ENCODE measurements at regions not wholly inside any gene's neighbourhood (a gene's known extent, or its start where the extent isn't known, plus 50 kb on each side); places are given as distances from the start of the nearest gene placed in this dataset.
A peak's percentile ranks its signal among the peaks of the same experiment; 100 is the strongest.

DNA sequence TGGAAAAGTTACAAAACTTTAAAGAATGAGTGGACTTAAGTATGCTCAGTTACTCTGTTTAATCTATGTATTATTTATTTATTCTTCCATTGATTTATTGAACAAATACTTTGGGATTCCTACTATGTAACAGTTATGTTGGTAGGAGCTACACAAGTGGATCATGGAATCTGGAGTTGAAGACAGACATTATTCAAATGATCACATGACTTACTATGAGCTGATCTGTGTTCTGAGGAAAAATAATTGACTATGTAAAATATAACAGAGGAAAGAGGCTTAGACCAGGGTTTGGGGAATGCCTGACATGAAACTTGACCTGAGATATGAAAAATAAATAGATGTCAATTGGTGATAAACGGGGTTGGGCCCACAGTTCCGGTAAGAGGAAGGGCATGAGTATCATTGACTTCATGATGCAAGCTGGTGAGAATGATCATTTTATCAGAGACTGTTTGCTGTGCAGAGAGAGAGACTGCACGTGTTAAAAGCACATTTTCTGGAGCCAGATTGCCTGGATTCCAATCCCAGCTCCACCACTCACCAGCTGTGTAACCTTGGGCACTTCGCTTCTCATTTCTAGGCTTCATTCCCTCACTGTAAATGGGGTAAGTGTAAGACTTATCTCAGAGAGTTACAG lies 179.0 kb downstream of the SPCS3 start:
- Histone ChIP-seq H2AFZ (ENCODE audit: low read depth, low read length) (no peak overlapping the region), H3K4me2 (ENCODE audit: low read length) (no peak overlapping the region), H3K79me2 (ENCODE audit: insufficient read depth, low read length) (no peaks in the 10 kb centered on the region), H3K36me3 (ENCODE audit: insufficient read depth, low read length) (no peaks in the 10 kb centered on the region), H4K20me1 (ENCODE audit: insufficient read depth, low read length) (no peaks in the 10 kb centered on the region), H3K27me3 (ENCODE audit: insufficient read depth, low read length) (no peaks in the 10 kb centered on the region), H3K9ac (ENCODE audit: low read length) (no peak overlapping the region), H3K9me3 (ENCODE audit: insufficient read depth, low read depth, low read length) (no peaks in the 10 kb centered on the region), H3K4me3 (ENCODE audit: insufficient read depth, low read depth, low read length) (no peak overlapping the region), H3K27ac (ENCODE audit: low read depth, low read length) (no peak overlapping the region), H3K4me1 (ENCODE audit: insufficient read depth, low read length) (peaks cover 3% of the 10 kb centered on the region)
- H3K9me3 Mint-ChIP-seq (ENCODE audit: unreplicated experiment): no peaks in the 10 kb centered on the region
- H3K27ac Mint-ChIP-seq (ENCODE audit: unreplicated experiment): no peak overlapping the region
- DNase-seq (ENCODE audit: low read depth): peak; percentile 27
- no peak overlapping the region for H3K4me3 Mint-ChIP-seq (ENCODE audit: unreplicated experiment)
- FAIRE-seq: no peak
- no peaks in the 10 kb centered on the region for H3K36me3 Mint-ChIP-seq (ENCODE audit: low read depth, unreplicated experiment)
- H3K27me3 Mint-ChIP-seq (ENCODE audit: low read depth, unreplicated experiment): no peaks in the 10 kb centered on the region
- peaks cover 2% of the 10 kb centered on the region for H3K4me1 Mint-ChIP-seq (ENCODE audit: low read depth, unreplicated experiment)
- TF ChIP-seq, protein P1, sequence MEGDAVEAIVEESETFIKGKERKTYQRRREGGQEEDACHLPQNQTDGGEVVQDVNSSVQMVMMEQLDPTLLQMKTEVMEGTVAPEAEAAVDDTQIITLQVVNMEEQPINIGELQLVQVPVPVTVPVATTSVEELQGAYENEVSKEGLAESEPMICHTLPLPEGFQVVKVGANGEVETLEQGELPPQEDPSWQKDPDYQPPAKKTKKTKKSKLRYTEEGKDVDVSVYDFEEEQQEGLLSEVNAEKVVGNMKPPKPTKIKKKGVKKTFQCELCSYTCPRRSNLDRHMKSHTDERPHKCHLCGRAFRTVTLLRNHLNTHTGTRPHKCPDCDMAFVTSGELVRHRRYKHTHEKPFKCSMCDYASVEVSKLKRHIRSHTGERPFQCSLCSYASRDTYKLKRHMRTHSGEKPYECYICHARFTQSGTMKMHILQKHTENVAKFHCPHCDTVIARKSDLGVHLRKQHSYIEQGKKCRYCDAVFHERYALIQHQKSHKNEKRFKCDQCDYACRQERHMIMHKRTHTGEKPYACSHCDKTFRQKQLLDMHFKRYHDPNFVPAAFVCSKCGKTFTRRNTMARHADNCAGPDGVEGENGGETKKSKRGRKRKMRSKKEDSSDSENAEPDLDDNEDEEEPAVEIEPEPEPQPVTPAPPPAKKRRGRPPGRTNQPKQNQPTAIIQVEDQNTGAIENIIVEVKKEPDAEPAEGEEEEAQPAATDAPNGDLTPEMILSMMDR (IDR thresholded peaks at IDR 0.05; ENCODE audit: insufficient read depth, low read depth, low read length): no peak
- TF ChIP-seq EZH2 (IDR thresholded peaks at IDR 0.05; ENCODE audit: insufficient read depth, low read length): no peak

- FAIRE-seq (peak; percentile 17), DNase-seq (ENCODE audit: low read depth) (peak; percentile 53)
- Histone ChIP-seq H3K36me3 (ENCODE audit: insufficient read depth, low read length) (no peaks in the 10 kb centered on the region), H3K79me2 (ENCODE audit: insufficient read depth, low read length) (no peaks in the 10 kb centered on the region), H3K27ac (ENCODE audit: low read depth, low read length) (peak overlapping the region; percentile 48), H3K4me1 (ENCODE audit: insufficient read depth, low read length) (peaks cover 3% of the 10 kb centered on the region), H3K9ac (ENCODE audit: low read length) (no peak overlapping the region), H3K4me2 (ENCODE audit: low read length) (peak overlapping the region; percentile 58), H3K27me3 (ENCODE audit: insufficient read depth, low read length) (no peaks in the 10 kb centered on the region), H4K20me1 (ENCODE audit: insufficient read depth, low read length) (no peaks in the 10 kb centered on the region), H2AFZ (ENCODE audit: low read depth, low read length) (no peak overlapping the region), H3K4me3 (ENCODE audit: insufficient read depth, low read depth, low read length) (no peak overlapping the region), H3K9me3 (ENCODE audit: insufficient read depth, low read depth, low read length) (no peaks in the 10 kb centered on the region)
- H3K27me3 Mint-ChIP-seq (ENCODE audit: low read depth, unreplicated experiment): no peaks in the 10 kb centered on the region
- H3K4me3 Mint-ChIP-seq (ENCODE audit: unreplicated experiment): no peak overlapping the region
- no peaks in the 10 kb centered on the region for H3K9me3 Mint-ChIP-seq (ENCODE audit: unreplicated experiment)
- H3K4me1 Mint-ChIP-seq (ENCODE audit: low read depth, unreplicated experiment): peaks cover 2% of the 10 kb centered on the region
- no peaks in the 10 kb centered on the region for H3K36me3 Mint-ChIP-seq (ENCODE audit: low read depth, unreplicated experiment)
- TF ChIP-seq, protein P1 (IDR thresholded peaks at IDR 0.05; ENCODE audit: insufficient read depth, low read depth, low read length): no peak
- TF ChIP-seq EZH2 (IDR thresholded peaks at IDR 0.05; ENCODE audit: insufficient read depth, low read length): no peak
- peak overlapping the region; percentile 0 for H3K27ac Mint-ChIP-seq (ENCODE audit: unreplicated experiment)
These were observed 179.8 kb downstream of the SPCS3 start for GRCh38 chr4:176499518-176499917.

DNA sequence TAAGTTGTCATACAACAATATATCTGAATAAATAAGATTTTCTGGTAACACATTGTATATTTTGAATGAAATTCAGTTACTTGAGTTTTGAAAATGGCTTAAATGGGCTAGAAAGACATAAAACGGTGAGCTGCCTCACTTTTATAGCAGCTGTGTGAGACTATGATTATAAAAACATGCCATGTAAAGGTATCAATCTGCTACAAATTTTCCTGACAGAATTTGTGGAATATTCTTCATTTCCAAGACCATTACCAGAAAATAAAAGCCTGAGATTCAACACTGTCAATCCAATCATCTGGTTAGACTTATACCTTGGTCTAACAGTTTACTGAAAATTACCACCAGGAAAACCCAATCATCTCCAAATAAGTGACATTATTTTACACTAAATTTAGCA lies 181.1 kb downstream of the SPCS3 start:
- no peaks in the 10 kb centered on the region for H3K9me3 ChIP-seq (ENCODE audit: insufficient read depth, low read depth, low read length)
- H3K4me3 Mint-ChIP-seq (ENCODE audit: unreplicated experiment): no peak overlapping the region
- no peak overlapping the region for H3K4me3 ChIP-seq (ENCODE audit: insufficient read depth, low read depth, low read length)
- H3K27me3 Mint-ChIP-seq (ENCODE audit: low read depth, unreplicated experiment): no peaks in the 10 kb centered on the region
- H3K4me1 Mint-ChIP-seq (ENCODE audit: low read depth, unreplicated experiment): peaks cover 2% of the 10 kb centered on the region
- FAIRE-seq: no peak
- H4K20me1 ChIP-seq (ENCODE audit: insufficient read depth, low read length): no peaks in the 10 kb centered on the region
- H3K9me3 Mint-ChIP-seq (ENCODE audit: unreplicated experiment): no peaks in the 10 kb centered on the region
- no peak overlapping the region for H3K4me2 ChIP-seq (ENCODE audit: low read length)
- no peak for TF ChIP-seq EZH2 (IDR thresholded peaks at IDR 0.05; ENCODE audit: insufficient read depth, low read length)
- TF ChIP-seq, protein P1 (IDR thresholded peaks at IDR 0.05; ENCODE audit: insufficient read depth, low read depth, low read length): no peak
- H3K36me3 Mint-ChIP-seq (ENCODE audit: low read depth, unreplicated experiment): no peaks in the 10 kb centered on the region
- H3K4me1 ChIP-seq (ENCODE audit: insufficient read depth, low read length): peaks cover 3% of the 10 kb centered on the region
- no peak overlapping the region for H3K27ac Mint-ChIP-seq (ENCODE audit: unreplicated experiment)
- no peaks in the 10 kb centered on the region for H3K36me3 ChIP-seq (ENCODE audit: insufficient read depth, low read length)
- no peak overlapping the region for H3K27ac ChIP-seq (ENCODE audit: low read depth, low read length)
- DNase-seq (ENCODE audit: low read depth): no peak
- H3K79me2 ChIP-seq (ENCODE audit: insufficient read depth, low read length): no peaks in the 10 kb centered on the region
- H3K27me3 ChIP-seq (ENCODE audit: insufficient read depth, low read length): no peaks in the 10 kb centered on the region
- H3K9ac ChIP-seq (ENCODE audit: low read length): no peak overlapping the region
- H2AFZ ChIP-seq (ENCODE audit: low read depth, low read length): no peak overlapping the region

Data from astrocyte (in vitro differentiated cells and primary cell).